PFSK-1 (cell line): ENCODE measurements at regions not wholly inside any gene's neighbourhood (a gene's known extent, or its start where the extent isn't known, plus 50 kb on each side); places are given as distances from the start of the nearest gene placed in this dataset.

ENCODE experiments used
- FOXP2 ChIP-seq: optimal IDR thresholded peaks from 2 replicates; pipeline ENCODE3; 2011; ENCODE audit warnings: borderline replicate concordance, control low read depth, inconsistent platforms; ENCODE audit not compliant: insufficient read depth; ENCODE audit errors: extremely low read length, extremely low read depth
- POLR2AphosphoS5 ChIP-seq: IDR thresholded peaks from 2 replicates; pipeline ENCODE4 v1.6.1; 2012; ENCODE audit warnings: low read depth, mild to moderate bottlenecking, control low read depth, low read length, moderate library complexity

DNA sequence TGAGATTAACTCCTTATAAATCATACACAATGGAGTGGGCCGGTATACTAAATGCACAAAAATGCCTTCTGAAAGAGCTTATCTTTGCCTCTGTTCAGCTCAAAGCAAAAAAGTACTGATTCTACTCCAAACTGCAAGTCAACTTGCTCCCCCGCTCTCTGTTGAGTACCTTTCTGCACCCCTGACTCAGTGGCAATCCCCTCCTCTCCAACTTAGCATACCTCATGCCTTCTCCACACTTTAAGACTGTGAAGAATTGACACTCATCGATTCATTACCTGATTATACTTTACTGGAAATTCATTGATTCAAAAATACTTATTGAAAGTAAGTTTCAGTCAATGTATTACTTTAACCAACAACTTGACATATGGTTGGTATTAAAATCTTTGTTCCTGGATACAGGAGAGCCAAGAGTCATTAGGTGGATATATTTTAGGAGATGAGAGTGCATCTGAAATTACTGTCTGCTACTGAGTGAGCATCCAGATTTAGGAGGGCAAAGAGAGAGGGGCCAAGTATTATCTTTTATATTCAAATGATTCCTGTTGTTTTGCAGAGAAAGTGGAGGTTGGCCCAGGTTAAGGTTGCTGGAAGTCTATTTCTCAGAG, 187.7 kb downstream of the ICOS start:
- TF ChIP-seq POLR2AphosphoS5 (no peak), FOXP2 (no peak)
